ENCODE measurements at regions not wholly inside any gene's neighbourhood (a gene's known extent, or its start where the extent isn't known, plus 50 kb on each side); places are given as distances from the start of the nearest gene placed in this dataset.

- H3K4me3 ChIP-seq (ENCODE audit: low read depth, low read length): no peak overlapping the region
- TF ChIP-seq CTCF (IDR thresholded peaks at IDR 0.05; ENCODE audit: low read depth, low read length) (no peak), POLR2A (IDR thresholded peaks at IDR 0.05; ENCODE audit: extremely low read depth, insufficient read length) (no peak), MAX (IDR thresholded peaks at IDR 0.05; ENCODE audit: low read depth, low read length) (no peak), MYC (IDR thresholded peaks at IDR 0.05; ENCODE audit: low read depth, low read length) (no peak)
- DNase-seq (ENCODE audit: low read depth): no peak
Measured at GRCh38 chr14:105838591-105839424, 312.4 kb downstream of the TMEM121 start.

DNA sequence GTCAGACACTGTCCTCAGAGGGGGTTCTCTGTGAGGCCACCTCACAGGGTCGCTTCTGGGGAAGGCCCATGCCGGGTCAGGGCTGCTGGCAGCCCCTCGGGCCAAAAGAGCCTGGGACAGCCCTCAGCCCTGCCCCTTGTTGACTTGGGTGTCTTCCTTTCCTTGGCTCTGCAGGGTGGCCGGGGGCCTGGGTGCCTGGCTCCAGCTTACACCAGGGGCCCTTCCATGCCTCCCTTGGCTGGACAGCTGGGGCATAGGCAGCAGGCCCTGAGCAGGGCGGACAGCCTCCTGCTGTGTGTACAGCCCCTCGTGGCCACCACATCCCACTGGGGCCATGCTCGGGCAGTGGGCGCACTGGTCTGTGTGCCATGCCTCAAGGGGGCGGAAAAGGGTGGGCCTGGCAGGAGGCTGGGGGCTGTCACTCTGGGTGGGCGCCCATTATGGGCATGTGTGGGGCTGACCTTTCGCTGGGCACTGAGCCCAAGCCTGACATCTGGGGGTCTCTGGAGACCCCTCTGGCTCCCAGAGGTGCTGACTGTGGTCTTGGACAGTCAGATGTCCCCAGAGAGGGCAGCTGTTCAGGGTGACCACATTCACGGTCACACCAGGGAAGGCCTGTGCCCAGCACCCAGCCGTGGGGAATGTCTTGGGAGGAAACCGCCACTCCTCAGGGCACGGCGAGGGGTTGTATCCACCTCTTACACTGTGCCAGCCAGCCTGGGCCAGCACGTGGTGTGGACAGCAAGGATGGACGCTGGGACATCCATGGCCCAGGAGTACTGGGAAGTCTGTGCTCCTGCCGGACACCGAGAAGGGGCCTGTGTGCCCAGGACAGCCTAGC is 313.3 kb downstream of the TMEM121 start:
- DNase-seq (ENCODE audit: low read depth): no peak
- TF ChIP-seq MAX (IDR thresholded peaks at IDR 0.05; ENCODE audit: low read depth, low read length): no peak
- no peak for TF ChIP-seq MYC (IDR thresholded peaks at IDR 0.05; ENCODE audit: low read depth, low read length)
- TF ChIP-seq POLR2A (IDR thresholded peaks at IDR 0.05; ENCODE audit: extremely low read depth, insufficient read length): no peak
- TF ChIP-seq CTCF (IDR thresholded peaks at IDR 0.05; ENCODE audit: low read depth, low read length): no peak
- H3K4me3 ChIP-seq (ENCODE audit: low read depth, low read length): no peak overlapping the region

DNA sequence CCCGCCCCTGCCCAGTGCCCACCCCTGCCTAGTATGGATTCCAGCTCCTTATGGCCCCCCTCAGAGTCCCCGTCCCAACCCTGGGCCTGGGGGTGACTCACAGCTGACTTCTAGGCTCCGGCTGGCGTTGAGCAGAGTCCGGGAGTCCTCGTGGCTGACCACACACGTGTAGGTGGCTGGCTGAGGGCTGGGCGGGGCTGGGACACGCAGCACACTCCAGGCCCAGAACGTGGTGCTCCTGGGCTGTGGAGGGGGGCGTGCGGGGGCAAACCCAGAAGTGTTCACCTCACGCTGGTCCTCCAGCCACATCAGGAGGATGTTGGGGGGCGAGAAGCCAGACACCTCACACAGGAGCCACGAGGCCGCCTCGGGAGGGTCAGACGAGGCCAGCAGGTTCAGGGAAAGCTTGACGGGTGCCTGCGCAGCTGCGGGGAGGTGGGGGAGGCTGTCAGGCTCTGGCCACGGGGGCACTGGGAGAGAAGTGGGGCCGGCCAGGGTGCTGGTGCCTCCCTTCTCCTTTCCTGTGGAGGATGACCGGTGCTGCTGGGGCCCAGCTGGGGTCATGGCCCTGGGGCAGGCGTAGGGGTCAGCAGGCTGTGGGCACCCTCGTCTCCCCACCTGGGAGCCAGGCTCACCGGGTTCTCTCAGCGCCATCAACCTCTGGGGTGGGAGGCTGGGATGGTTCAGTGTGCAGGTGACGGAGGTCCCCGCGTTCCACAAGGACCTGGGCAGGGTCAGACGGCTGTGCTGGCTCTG is 314.1 kb downstream of the TMEM121 start:
- DNase-seq (ENCODE audit: low read depth): no peak
- no peak overlapping the region for H3K4me3 ChIP-seq (ENCODE audit: low read depth, low read length)
- TF ChIP-seq MYC (IDR thresholded peaks at IDR 0.05; ENCODE audit: low read depth, low read length) (no peak), POLR2A (IDR thresholded peaks at IDR 0.05; ENCODE audit: extremely low read depth, insufficient read length) (no peak), MAX (IDR thresholded peaks at IDR 0.05; ENCODE audit: low read depth, low read length) (no peak), CTCF (IDR thresholded peaks at IDR 0.05; ENCODE audit: low read depth, low read length) (no peak)

DNA sequence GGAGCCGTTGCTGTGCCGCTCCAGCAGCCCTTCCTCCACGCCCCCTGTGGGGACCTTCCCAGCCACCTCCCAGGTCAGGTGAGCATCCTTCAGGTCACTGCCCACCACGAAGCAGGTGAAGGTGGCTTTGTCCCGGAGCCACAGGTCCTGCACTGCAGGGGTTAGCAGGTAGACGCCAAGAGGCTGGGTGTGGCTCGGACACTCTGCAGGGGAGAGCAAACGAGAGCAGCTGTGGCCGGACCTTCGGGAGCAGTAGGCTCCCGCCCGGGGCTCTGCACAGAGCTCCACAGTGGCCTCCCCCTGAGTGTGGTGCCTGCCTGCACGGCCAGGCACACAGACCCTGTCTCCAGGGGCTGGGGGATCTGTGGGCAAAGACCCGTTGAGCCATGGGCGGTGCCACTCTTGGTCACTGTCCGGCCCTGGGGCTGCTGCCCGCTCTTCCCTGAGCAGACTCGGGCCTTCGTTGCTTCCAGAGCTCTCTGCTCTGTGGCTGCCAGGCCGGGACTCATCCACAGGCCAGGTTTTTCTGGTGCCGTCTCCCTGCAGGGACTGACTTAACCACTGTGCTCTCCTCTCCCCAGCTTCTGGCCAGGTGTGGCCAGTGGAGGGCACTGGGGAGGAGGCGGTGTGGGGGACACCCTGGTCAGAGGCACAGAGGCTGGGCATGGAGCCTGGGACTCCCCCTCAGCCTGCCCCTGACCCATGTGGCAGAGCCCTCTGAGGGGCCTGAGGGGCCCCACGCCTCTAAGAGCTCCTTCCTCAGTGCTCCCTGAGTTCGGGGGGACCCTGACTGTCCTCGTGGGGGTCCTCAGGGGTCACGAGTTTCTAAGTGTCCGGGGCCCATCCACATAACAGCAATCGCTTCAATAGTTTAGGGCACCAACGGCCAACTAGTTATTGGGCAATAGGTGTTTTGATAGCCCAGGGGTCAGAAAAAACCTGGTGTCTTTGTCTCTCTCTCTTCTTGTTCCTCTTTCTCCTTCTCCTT is 314.9 kb downstream of the TMEM121 start:
- H3K4me3 ChIP-seq (ENCODE audit: low read depth, low read length): no peak overlapping the region
- TF ChIP-seq MYC (IDR thresholded peaks at IDR 0.05; ENCODE audit: low read depth, low read length) (no peak), MAX (IDR thresholded peaks at IDR 0.05; ENCODE audit: low read depth, low read length) (no peak), CTCF (IDR thresholded peaks at IDR 0.05; ENCODE audit: low read depth, low read length) (no peak), POLR2A (IDR thresholded peaks at IDR 0.05; ENCODE audit: extremely low read depth, insufficient read length) (no peak)
- peak; percentile 53 for DNase-seq (ENCODE audit: low read depth)

All from NB4 (cell line).